ENCODE measurements at regions not wholly inside any gene's neighbourhood (a gene's known extent, or its start where the extent isn't known, plus 50 kb on each side); places are given as distances from the start of the nearest gene placed in this dataset.

DNA sequence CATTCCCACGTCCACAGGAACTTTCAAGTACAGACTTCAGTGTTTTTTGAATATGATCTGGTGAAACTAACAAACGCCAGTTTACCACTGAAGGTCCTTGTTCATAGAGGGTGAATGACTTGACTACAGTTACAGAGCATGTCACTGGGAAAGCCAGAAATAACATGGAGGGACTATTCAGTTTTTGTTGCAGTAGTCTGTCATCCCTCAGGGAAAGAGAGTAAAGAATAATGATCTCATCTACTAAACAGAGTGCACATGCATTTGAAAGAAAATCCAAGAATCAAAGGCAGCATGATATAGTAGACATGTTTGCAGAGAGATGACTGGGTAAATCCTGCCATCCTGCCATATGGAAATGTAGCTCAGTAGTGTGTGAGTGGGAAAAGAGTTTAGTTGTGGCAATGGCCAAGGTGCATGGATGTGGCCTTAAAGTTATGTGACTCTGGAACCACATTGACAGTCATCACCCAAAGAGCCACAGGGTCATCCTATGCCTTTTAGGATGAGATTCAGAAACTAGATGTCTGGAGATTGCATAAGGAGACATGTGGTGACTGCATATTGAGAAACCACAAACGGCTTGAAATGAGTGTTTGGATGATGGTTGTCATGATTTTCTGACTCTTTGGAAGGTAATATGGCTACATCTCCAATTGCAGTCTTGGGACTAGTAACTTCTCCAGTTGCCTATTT, 125.3 kb upstream of the ZEB2 start:
- H3K36me3 Mint-ChIP-seq (ENCODE audit: insufficient read depth in 1 of 3, low read depth in 3 of 3), result no peaks in the 10 kb centered on the region
- Histone ChIP-seq H3K18ac (ENCODE audit: insufficient read length, low read depth, low read length) (no peak overlapping the region), H3K56ac (ENCODE audit: insufficient read length, low read depth, low read length) (no peak overlapping the region), H3T11ph (ENCODE audit: low read length) (no peak overlapping the region), H4K8ac (replicated peaks; ENCODE audit: insufficient read length, low read depth, low read length) (no peak overlapping the region), H4K91ac (ENCODE audit: insufficient read length, low read depth, low read length) (no peak overlapping the region), H3K4me1 (ENCODE audit: insufficient read depth, low read length) (peaks cover 5% of the 10 kb centered on the region; the same call in 1 of the 2 replicates), H2AK5ac (ENCODE audit: insufficient read length, low read length) (no peak overlapping the region), H2AFZ (ENCODE audit: low read length) (no peak overlapping the region), H3K27me3 (ENCODE audit: insufficient read depth, low read length) (no peaks in the 10 kb centered on the region), H2BK120ac (ENCODE audit: low read depth, low read length, poor library complexity, severe bottlenecking) (no peak overlapping the region), H3K14ac (ENCODE audit: insufficient read depth, low read length) (no peak overlapping the region), H4K20me1 (ENCODE audit: control insufficient read depth, insufficient read depth, insufficient read length) (no peaks in the 10 kb centered on the region), H3K27ac (ENCODE audit: insufficient read length, low read depth, low read length) (no peak overlapping the region), H2BK5ac (ENCODE audit: insufficient read length, low read length) (no peak overlapping the region), H3K23ac (ENCODE audit: insufficient read length, low read depth, low read length) (no peak overlapping the region), H3K23me2 (ENCODE audit: insufficient read length, low read depth, low read length, poor library complexity, severe bottlenecking) (peaks cover 2% of the 10 kb centered on the region), H3K4ac (ENCODE audit: low read depth, low read length) (no peak overlapping the region), H3K4me2 (ENCODE audit: insufficient read depth, insufficient read length, low read length) (no peak overlapping the region), H2BK15ac (ENCODE audit: low read depth, low read length) (no peak overlapping the region), H2BK20ac (ENCODE audit: low read depth, low read length, poor library complexity, severe bottlenecking) (no peak overlapping the region), H3K9ac (ENCODE audit: extremely low read depth, insufficient read length, low read length) (no peak overlapping the region), H3K79me2 (ENCODE audit: insufficient read depth, low read length) (no peaks in the 10 kb centered on the region), H4K5ac (ENCODE audit: insufficient read length, low read depth, low read length) (no peak overlapping the region), H2BK12ac (ENCODE audit: insufficient read length, low read depth, low read length) (no peak overlapping the region), H3K9me3 (ENCODE audit: control insufficient read depth, low read depth, low read length) (no peaks in the 10 kb centered on the region), H3K79me1 (ENCODE audit: insufficient read depth, low read depth, low read length, poor library complexity, severe bottlenecking) (no peaks in the 10 kb centered on the region)
- TF ChIP-seq, protein P1, sequence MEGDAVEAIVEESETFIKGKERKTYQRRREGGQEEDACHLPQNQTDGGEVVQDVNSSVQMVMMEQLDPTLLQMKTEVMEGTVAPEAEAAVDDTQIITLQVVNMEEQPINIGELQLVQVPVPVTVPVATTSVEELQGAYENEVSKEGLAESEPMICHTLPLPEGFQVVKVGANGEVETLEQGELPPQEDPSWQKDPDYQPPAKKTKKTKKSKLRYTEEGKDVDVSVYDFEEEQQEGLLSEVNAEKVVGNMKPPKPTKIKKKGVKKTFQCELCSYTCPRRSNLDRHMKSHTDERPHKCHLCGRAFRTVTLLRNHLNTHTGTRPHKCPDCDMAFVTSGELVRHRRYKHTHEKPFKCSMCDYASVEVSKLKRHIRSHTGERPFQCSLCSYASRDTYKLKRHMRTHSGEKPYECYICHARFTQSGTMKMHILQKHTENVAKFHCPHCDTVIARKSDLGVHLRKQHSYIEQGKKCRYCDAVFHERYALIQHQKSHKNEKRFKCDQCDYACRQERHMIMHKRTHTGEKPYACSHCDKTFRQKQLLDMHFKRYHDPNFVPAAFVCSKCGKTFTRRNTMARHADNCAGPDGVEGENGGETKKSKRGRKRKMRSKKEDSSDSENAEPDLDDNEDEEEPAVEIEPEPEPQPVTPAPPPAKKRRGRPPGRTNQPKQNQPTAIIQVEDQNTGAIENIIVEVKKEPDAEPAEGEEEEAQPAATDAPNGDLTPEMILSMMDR (conservative IDR thresholded peaks at IDR 0.05), result no peak
- no peak overlapping the region for H3K4me3 Mint-ChIP-seq
- H3K27ac Mint-ChIP-seq, result no peak overlapping the region
- H3K4me1 Mint-ChIP-seq, result peaks cover 36 to 37% of the 10 kb centered on the region in 2 experiments
- no peaks in the 10 kb centered on the region; a peak in 1 of 5 replicates for H3K9me3 Mint-ChIP-seq
- WGBS (ENCODE audit: extremely low coverage, insufficient read length, low lambda C conversion rate), result no CpG with 5 or more reads among the region's 3 CpGs
- no peak for DNase-seq
- no peaks in the 10 kb centered on the region for H3K27me3 Mint-ChIP-seq (ENCODE audit: low read depth)
